ENCODE measurements at regions not wholly inside any gene's neighbourhood (a gene's known extent, or its start where the extent isn't known, plus 50 kb on each side); places are given as distances from the start of the nearest gene placed in this dataset.
A peak's percentile ranks its signal among the peaks of the same experiment; 100 is the strongest.

GRCh38 chr2:103792042-103792441, 1030.2 kb downstream of the TMEM182 start:
- Histone ChIP-seq H3K4me1 (ENCODE audit: insufficient read depth, low read length) (no peaks in the 10 kb centered on the region; the same call in 1 of the 2 replicates), H3K23me2 (ENCODE audit: insufficient read length, low read depth, low read length, poor library complexity, severe bottlenecking) (no peaks in the 10 kb centered on the region), H3K27me3 (ENCODE audit: insufficient read depth, low read length) (peaks cover 23% of the 10 kb centered on the region), H3K4ac (ENCODE audit: low read depth, low read length) (no peak overlapping the region), H3K23ac (ENCODE audit: insufficient read length, low read depth, low read length) (no peak overlapping the region), H2AFZ (ENCODE audit: low read length) (no peak overlapping the region), H4K20me1 (ENCODE audit: control insufficient read depth, insufficient read depth, insufficient read length) (no peaks in the 10 kb centered on the region), H4K5ac (ENCODE audit: insufficient read length, low read depth, low read length) (no peak overlapping the region), H2AK5ac (ENCODE audit: insufficient read length, low read length) (no peak overlapping the region), H3K14ac (ENCODE audit: insufficient read depth, low read length) (no peak overlapping the region), H4K8ac (replicated peaks; ENCODE audit: insufficient read length, low read depth, low read length) (no peak overlapping the region), H3K79me1 (ENCODE audit: insufficient read depth, low read depth, low read length, poor library complexity, severe bottlenecking) (no peaks in the 10 kb centered on the region), H2BK15ac (ENCODE audit: low read depth, low read length) (no peak overlapping the region), H4K91ac (ENCODE audit: insufficient read length, low read depth, low read length) (no peak overlapping the region), H2BK20ac (ENCODE audit: low read depth, low read length, poor library complexity, severe bottlenecking) (no peak overlapping the region), H3T11ph (ENCODE audit: low read length) (no peak overlapping the region), H3K79me2 (ENCODE audit: insufficient read depth, low read length) (no peaks in the 10 kb centered on the region), H2BK12ac (ENCODE audit: insufficient read length, low read depth, low read length) (no peak overlapping the region), H2BK5ac (ENCODE audit: insufficient read length, low read length) (no peak overlapping the region), H3K4me2 (ENCODE audit: insufficient read depth, insufficient read length, low read length) (no peak overlapping the region), H3K9ac (ENCODE audit: extremely low read depth, insufficient read length, low read length) (no peak overlapping the region), H3K27ac (ENCODE audit: insufficient read length, low read depth, low read length) (no peak overlapping the region), H3K18ac (ENCODE audit: insufficient read length, low read depth, low read length) (no peak overlapping the region), H3K56ac (ENCODE audit: insufficient read length, low read depth, low read length) (no peak overlapping the region), H3K9me3 (ENCODE audit: control insufficient read depth, low read depth, low read length) (peaks cover 5% of the 10 kb centered on the region), H2BK120ac (ENCODE audit: low read depth, low read length, poor library complexity, severe bottlenecking) (no peak overlapping the region)
- H3K9me3 Mint-ChIP-seq, result peaks cover 26 to 32% of the 10 kb centered on the region in 2 experiments
- H3K27me3 Mint-ChIP-seq (ENCODE audit: low read depth), result peaks cover 96% of the 10 kb centered on the region
- H3K36me3 Mint-ChIP-seq (ENCODE audit: insufficient read depth in 1 of 3, low read depth in 3 of 3), result peaks cover 0 to 14% (median 6%) of the 10 kb centered on the region in 3 experiments; a peak in 5 of 7 replicates
- no peak overlapping the region; a peak in 1 of 7 replicates for H3K27ac Mint-ChIP-seq
- WGBS (ENCODE audit: extremely low coverage, insufficient read length, low lambda C conversion rate), result no CpG with 5 or more reads among the region's 5 CpGs
- DNase-seq, result peak; percentile 87
- peaks cover 21 to 25% of the 10 kb centered on the region in 2 experiments for H3K4me1 Mint-ChIP-seq
- TF ChIP-seq CTCF (conservative IDR thresholded peaks at IDR 0.05), result no peak
- H3K4me3 Mint-ChIP-seq, result no peak overlapping the region

Measured in H9 (cell line).